ENCODE measurements at regions not wholly inside any gene's neighbourhood (a gene's known extent, or its start where the extent isn't known, plus 50 kb on each side); places are given as distances from the start of the nearest gene placed in this dataset.

DNA sequence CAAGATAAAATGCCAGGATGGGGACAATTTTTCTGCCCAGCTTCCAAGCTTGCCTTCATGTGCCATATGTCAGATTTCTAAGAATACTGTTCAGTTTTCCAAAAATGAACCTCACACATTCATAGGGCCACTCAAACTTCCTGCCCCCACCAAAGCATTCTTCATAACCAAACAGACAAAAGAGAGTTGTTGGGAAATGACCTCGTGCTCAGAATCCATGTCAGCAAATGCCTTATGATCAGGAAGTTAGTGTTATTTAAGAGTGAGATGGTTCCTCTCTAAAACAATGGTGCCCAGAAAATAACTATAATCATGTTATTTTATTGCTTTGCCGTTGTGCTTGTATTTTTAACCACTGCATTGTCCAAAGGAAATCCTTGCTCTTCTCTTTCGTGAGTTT, 208.2 kb downstream of the ZNF608 start:
- TF ChIP-seq ZFP30 (CRISPR knock-in tag; IDR thresholded peaks at IDR 0.05), result no peak
- TF ChIP-seq ESRRG (CRISPR knock-in tag; IDR thresholded peaks at IDR 0.05), result no peak
- TF ChIP-seq ZNF8 (CRISPR knock-in tag; IDR thresholded peaks at IDR 0.05), result no peak
- no peak for TF ChIP-seq ZNF70 (CRISPR knock-in tag; IDR thresholded peaks at IDR 0.05)
- no peak for TF ChIP-seq TCF4 (CRISPR knock-in tag; IDR thresholded peaks at IDR 0.05; ENCODE audit: borderline replicate concordance)
